GM18519 (cell line): ENCODE measurements at regions not wholly inside any gene's neighbourhood (a gene's known extent, or its start where the extent isn't known, plus 50 kb on each side); places are given as distances from the start of the nearest gene placed in this dataset.
A peak's percentile ranks its signal among the peaks of the same experiment; 100 is the strongest.

Source experiments
- ATAC-seq: cut with Tn5 transposase; IDR thresholded peaks from one replicate; pipeline ENCODE4 v1.9.1; 2021; ENCODE audit warnings: mild to moderate bottlenecking, moderate library complexity; ENCODE audit not compliant: unreplicated experiment, low FRiP score

GRCh38 chr1:170219163-170219562, 73.4 kb downstream of the NTMT2 start:
- ATAC-seq: no peak

GRCh38 chr1:170221031-170221430, 75.3 kb downstream of the NTMT2 start:
- no peak for ATAC-seq

GRCh38 chr1:170221495-170221894, 75.7 kb downstream of the NTMT2 start:
- ATAC-seq: no peak

GRCh38 chr1:170224469-170224868, 78.7 kb downstream of the NTMT2 start:
- ATAC-seq: no peak

GRCh38 chr1:170225781-170226530, 80.2 kb downstream of the NTMT2 start:
- no peak for ATAC-seq

- ATAC-seq: no peak
These were observed 81.0 kb downstream of the NTMT2 start for GRCh38 chr1:170226767-170227166.

- ATAC-seq: no peak
These were observed 84.6 kb downstream of the NTMT2 start for GRCh38 chr1:170230323-170230722.

- no peak for ATAC-seq
These were observed 85.9 kb downstream of the NTMT2 start for GRCh38 chr1:170231662-170232061.

- no peak for ATAC-seq
These were observed 93.1 kb downstream of the NTMT2 start for GRCh38 chr1:170238704-170239391.

GRCh38 chr1:170239445-170239844, 93.7 kb downstream of the NTMT2 start:
- ATAC-seq: no peak

GRCh38 chr1:170240409-170240808, 94.7 kb downstream of the NTMT2 start:
- ATAC-seq: peak; percentile 92

- no peak for ATAC-seq
These were observed 95.6 kb downstream of the NTMT2 start for GRCh38 chr1:170241266-170241851.

- no peak for ATAC-seq
These were observed 102.2 kb downstream of the NTMT2 start for GRCh38 chr1:170247751-170248521.

- ATAC-seq: no peak
These were observed 104.9 kb downstream of the NTMT2 start for GRCh38 chr1:170250531-170251276.

- ATAC-seq: no peak
These were observed 107.3 kb downstream of the NTMT2 start for GRCh38 chr1:170252851-170253579.

- ATAC-seq: no peak
These were observed 108.6 kb downstream of the NTMT2 start for GRCh38 chr1:170254371-170254770.

- no peak for ATAC-seq
These were observed 115.9 kb downstream of the NTMT2 start for GRCh38 chr1:170261669-170262068.

GRCh38 chr1:170262276-170262939, 116.6 kb downstream of the NTMT2 start:
- no peak for ATAC-seq

- ATAC-seq: no peak
These were observed 119.5 kb downstream of the NTMT2 start for GRCh38 chr1:170265234-170265633.
